ENCODE measurements at regions not wholly inside any gene's neighbourhood (a gene's known extent, or its start where the extent isn't known, plus 50 kb on each side); places are given as distances from the start of the nearest gene placed in this dataset.

- Histone ChIP-seq H3K36me3 (ENCODE audit: control insufficient read depth in 4 of 4, insufficient read depth in 4 of 4, low read length in 3 of 4) (no peaks in the 10 kb centered on the region), H3K4me3 (ENCODE audit: control insufficient read depth in 1 of 7, extremely low read depth in 1 of 7, insufficient read depth in 4 of 7, low read depth in 2 of 7, low read length in 6 of 7) (no peak overlapping the region), H3K27ac (ENCODE audit: insufficient read depth in 1 of 2, low read depth in 1 of 2, low read length in 2 of 2, poor library complexity in 1 of 2, severe bottlenecking in 2 of 2) (no peak overlapping the region), H3K9me3 (ENCODE audit: control extremely low read depth in 1 of 5, control insufficient read depth in 4 of 5, insufficient read depth in 2 of 5, low read depth in 1 of 5, low read length in 4 of 5) (no peaks in the 10 kb centered on the region), H3K27me3 (replicated peaks in 2 of 5; ENCODE audit: control insufficient read depth in 4 of 5, insufficient read depth in 5 of 5, low read length in 4 of 5) (no peaks in the 10 kb centered on the region), H3K4me1 (ENCODE audit: control extremely low read depth in 1 of 4, control insufficient read depth in 4 of 4, insufficient read depth in 4 of 4, low read length in 3 of 4) (peaks cover 0 to 31% (median 12%) of the 10 kb centered on the region in 4 experiments)
- 68% methylated on average over 8 of the region's 10 CpGs for WGBS (ENCODE audit: insufficient coverage)
- ChIA-PET POLR2A (no interaction called here), CTCF (interaction anchor here (0.6 kb wide), 2 partner anchors 12 to 520 kb away, joined by 3 read pairs; no protein-coding TSS in a partner anchor)
- DNase-seq, result peak; percentile 10 to 68 (median 34)
Measured at GRCh38 chr6:8181951-8182845, 79.8 kb upstream of the EEF1E1 start.

GRCh38 chr6:8181160-8181881 lies 79.0 kb upstream of the EEF1E1 start:
- H3K27me3 ChIP-seq (replicated peaks in 2 of 5; ENCODE audit: control insufficient read depth in 4 of 5, insufficient read depth in 5 of 5, low read length in 4 of 5), result no peaks in the 10 kb centered on the region
- H3K27ac ChIP-seq (ENCODE audit: insufficient read depth in 1 of 2, low read depth in 1 of 2, low read length in 2 of 2, poor library complexity in 1 of 2, severe bottlenecking in 2 of 2), result no peak overlapping the region
- 83% methylated on average over 1 of the region's 2 CpGs for whole genome bisulfite sequencing (ENCODE audit: insufficient coverage)
- ChIA-PET POLR2A (no interaction called here), CTCF (interaction anchor here (1.0 kb wide), 1 partner anchor 38 kb away, joined by 3 read pairs; no protein-coding TSS in a partner anchor)
- DNase-seq, result peak in 1 of 3 donors; percentile 4
- H3K9me3 ChIP-seq (ENCODE audit: control extremely low read depth in 1 of 5, control insufficient read depth in 4 of 5, insufficient read depth in 2 of 5, low read depth in 1 of 5, low read length in 4 of 5), result no peaks in the 10 kb centered on the region
- no peaks in the 10 kb centered on the region for H3K36me3 ChIP-seq (ENCODE audit: control insufficient read depth in 4 of 4, insufficient read depth in 4 of 4, low read length in 3 of 4)
- H3K4me3 ChIP-seq (ENCODE audit: control insufficient read depth in 1 of 7, extremely low read depth in 1 of 7, insufficient read depth in 4 of 7, low read depth in 2 of 7, low read length in 6 of 7), result no peak overlapping the region
- peaks cover 0 to 31% (median 12%) of the 10 kb centered on the region in 4 experiments for H3K4me1 ChIP-seq (ENCODE audit: control extremely low read depth in 1 of 4, control insufficient read depth in 4 of 4, insufficient read depth in 4 of 4, low read length in 3 of 4)

DNA sequence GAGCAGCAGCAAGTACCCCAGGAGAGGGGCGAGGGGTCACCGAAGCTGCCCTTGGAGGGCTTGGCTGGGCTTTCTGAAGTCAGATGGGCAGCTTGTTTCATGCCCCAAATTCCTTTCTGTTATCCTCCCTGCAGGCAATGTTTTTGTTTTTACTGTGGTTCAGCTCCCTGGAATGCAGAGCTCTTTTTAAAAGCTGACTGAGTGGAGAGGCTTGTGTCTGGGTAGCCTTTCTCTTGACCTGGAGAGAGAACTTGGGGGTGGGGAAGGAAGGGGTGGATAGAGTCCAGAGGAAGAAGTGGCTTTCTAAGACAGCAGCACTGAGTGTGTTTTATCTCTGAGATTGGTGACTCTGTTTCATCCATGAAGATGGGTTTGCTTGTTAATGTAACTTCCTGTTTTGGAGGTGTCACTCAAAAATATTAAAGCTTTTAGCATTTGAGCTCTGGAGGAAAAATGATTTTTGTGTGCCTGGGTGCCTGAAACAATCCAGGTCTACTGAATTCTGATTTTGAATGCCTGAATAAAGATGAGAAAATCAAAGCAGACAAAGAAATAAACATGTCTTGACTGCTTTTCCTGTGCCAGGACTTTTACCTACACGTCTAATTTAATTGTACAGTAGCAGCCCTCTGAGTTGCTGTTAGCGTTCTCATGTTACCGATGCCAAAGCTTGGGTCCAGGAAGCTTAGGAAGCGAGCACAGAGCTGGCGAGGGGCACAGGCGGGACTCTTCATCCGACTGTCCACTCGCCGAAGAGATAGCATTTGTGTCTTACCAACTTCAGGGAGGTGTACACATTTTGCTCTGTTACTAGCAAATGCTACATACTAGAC lies 78.2 kb upstream of the EEF1E1 start:
- H3K4me3 ChIP-seq (ENCODE audit: control insufficient read depth in 1 of 7, extremely low read depth in 1 of 7, insufficient read depth in 4 of 7, low read depth in 2 of 7, low read length in 6 of 7), result no peak overlapping the region
- no peak overlapping the region for H3K27ac ChIP-seq (ENCODE audit: insufficient read depth in 1 of 2, low read depth in 1 of 2, low read length in 2 of 2, poor library complexity in 1 of 2, severe bottlenecking in 2 of 2)
- H3K36me3 ChIP-seq (ENCODE audit: control insufficient read depth in 4 of 4, insufficient read depth in 4 of 4, low read length in 3 of 4), result no peaks in the 10 kb centered on the region
- ChIA-PET POLR2A (no interaction called here), CTCF (interaction anchor here (1.0 to 1.8 kb wide), 2 partner anchors 38 to 49 kb away, joined by 3 to 4 read pairs; no protein-coding TSS in a partner anchor)
- H3K4me1 ChIP-seq (ENCODE audit: control extremely low read depth in 1 of 4, control insufficient read depth in 4 of 4, insufficient read depth in 4 of 4, low read length in 3 of 4), result peaks cover 0 to 31% (median 12%) of the 10 kb centered on the region in 4 experiments
- H3K27me3 ChIP-seq (replicated peaks in 2 of 5; ENCODE audit: control insufficient read depth in 4 of 5, insufficient read depth in 5 of 5, low read length in 4 of 5), result no peaks in the 10 kb centered on the region
- no peak for DNase-seq
- WGBS (ENCODE audit: insufficient coverage), result 99% methylated on average over 6 of the region's 11 CpGs
- H3K9me3 ChIP-seq (ENCODE audit: control extremely low read depth in 1 of 5, control insufficient read depth in 4 of 5, insufficient read depth in 2 of 5, low read depth in 1 of 5, low read length in 4 of 5), result no peaks in the 10 kb centered on the region

DNA sequence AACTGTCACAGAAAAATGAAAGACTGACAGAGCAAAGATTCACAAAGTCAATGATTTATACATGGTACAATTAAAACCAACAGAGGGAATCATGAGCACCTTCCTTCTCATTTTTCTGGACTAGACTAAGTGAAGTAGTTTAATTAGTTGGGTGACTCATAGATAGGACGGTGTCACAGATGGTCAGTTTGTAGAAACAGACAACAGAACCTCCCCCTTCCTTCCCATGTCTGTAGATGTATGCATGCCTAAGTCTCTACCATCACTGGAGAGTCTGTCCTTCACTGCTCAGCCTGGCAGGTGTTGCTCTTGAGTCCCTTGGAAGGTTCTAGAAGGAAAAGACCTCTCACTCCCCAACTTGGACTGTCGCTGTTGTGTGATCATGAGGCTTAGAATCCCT lies 75.4 kb upstream of the EEF1E1 start:
- CTCF ChIA-PET, result no interaction called here
- POLR2A ChIA-PET, result no interaction called here
- Histone ChIP-seq H3K27me3 (replicated peaks in 2 of 5; ENCODE audit: control insufficient read depth in 4 of 5, insufficient read depth in 5 of 5, low read length in 4 of 5) (no peaks in the 10 kb centered on the region), H3K27ac (ENCODE audit: insufficient read depth in 1 of 2, low read depth in 1 of 2, low read length in 2 of 2, poor library complexity in 1 of 2, severe bottlenecking in 2 of 2) (no peak overlapping the region), H3K4me3 (ENCODE audit: control insufficient read depth in 1 of 7, extremely low read depth in 1 of 7, insufficient read depth in 4 of 7, low read depth in 2 of 7, low read length in 6 of 7) (no peak overlapping the region), H3K4me1 (ENCODE audit: control extremely low read depth in 1 of 4, control insufficient read depth in 4 of 4, insufficient read depth in 4 of 4, low read length in 3 of 4) (peaks cover 0 to 23% (median 8%) of the 10 kb centered on the region in 4 experiments), H3K36me3 (ENCODE audit: control insufficient read depth in 4 of 4, insufficient read depth in 4 of 4, low read length in 3 of 4) (no peaks in the 10 kb centered on the region), H3K9me3 (ENCODE audit: control extremely low read depth in 1 of 5, control insufficient read depth in 4 of 5, insufficient read depth in 2 of 5, low read depth in 1 of 5, low read length in 4 of 5) (no peaks in the 10 kb centered on the region)
- no CpG with 5 or more reads among the region's 2 CpGs for WGBS (ENCODE audit: insufficient coverage)
- no peak for DNase-seq

- 100% methylated on average over 2 of the region's 3 CpGs for WGBS (ENCODE audit: insufficient coverage)
- DNase-seq, result no peak
- CTCF ChIA-PET, result no interaction called here
Measured at GRCh38 chr6:8175046-8175777, 72.9 kb upstream of the EEF1E1 start.

DNA sequence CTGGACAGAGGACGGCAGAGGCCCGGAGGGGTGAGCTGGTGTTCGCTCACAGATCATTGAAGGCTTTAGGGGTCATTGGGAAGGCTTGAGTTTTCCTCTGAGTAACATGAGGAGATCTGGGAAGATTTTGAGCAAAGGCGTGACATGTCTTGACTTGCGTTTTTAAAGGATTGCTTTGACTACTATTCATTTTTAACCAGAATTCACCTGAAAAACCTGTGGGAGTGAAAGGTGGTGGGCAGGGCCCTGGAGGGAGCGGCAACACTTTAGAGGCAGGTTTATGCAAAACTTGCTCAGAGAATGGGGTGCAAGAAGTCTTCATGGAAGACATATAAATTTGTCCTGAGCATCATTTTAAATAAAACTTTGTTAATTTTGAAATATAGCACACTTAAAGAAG lies 72.2 kb upstream of the EEF1E1 start:
- no peak for DNase-seq
- Histone ChIP-seq H3K27me3 (replicated peaks in 2 of 5; ENCODE audit: control insufficient read depth in 4 of 5, insufficient read depth in 5 of 5, low read length in 4 of 5) (no peaks in the 10 kb centered on the region), H3K36me3 (ENCODE audit: control insufficient read depth in 4 of 4, insufficient read depth in 4 of 4, low read length in 3 of 4) (no peaks in the 10 kb centered on the region), H3K4me3 (ENCODE audit: control insufficient read depth in 1 of 7, extremely low read depth in 1 of 7, insufficient read depth in 4 of 7, low read depth in 2 of 7, low read length in 6 of 7) (no peak overlapping the region), H3K4me1 (ENCODE audit: control extremely low read depth in 1 of 4, control insufficient read depth in 4 of 4, insufficient read depth in 4 of 4, low read length in 3 of 4) (no peaks in the 10 kb centered on the region), H3K9me3 (ENCODE audit: control extremely low read depth in 1 of 5, control insufficient read depth in 4 of 5, insufficient read depth in 2 of 5, low read depth in 1 of 5, low read length in 4 of 5) (no peaks in the 10 kb centered on the region), H3K27ac (ENCODE audit: insufficient read depth in 1 of 2, low read depth in 1 of 2, low read length in 2 of 2, poor library complexity in 1 of 2, severe bottlenecking in 2 of 2) (no peak overlapping the region)
- WGBS (ENCODE audit: insufficient coverage), result 100% methylated on average over 4 of the region's 6 CpGs
- CTCF ChIA-PET, result no interaction called here
- POLR2A ChIA-PET, result no interaction called here

More at GRCh38 chr6:8175046-8175777, 72.9 kb upstream of the EEF1E1 start:
- Histone ChIP-seq H3K36me3 (ENCODE audit: control insufficient read depth in 4 of 4, insufficient read depth in 4 of 4, low read length in 3 of 4) (no peaks in the 10 kb centered on the region), H3K27me3 (replicated peaks in 2 of 5; ENCODE audit: control insufficient read depth in 4 of 5, insufficient read depth in 5 of 5, low read length in 4 of 5) (no peaks in the 10 kb centered on the region), H3K4me1 (ENCODE audit: control extremely low read depth in 1 of 4, control insufficient read depth in 4 of 4, insufficient read depth in 4 of 4, low read length in 3 of 4) (peaks cover 0 to 2% (median under 1%) of the 10 kb centered on the region in 4 experiments), H3K9me3 (ENCODE audit: control extremely low read depth in 1 of 5, control insufficient read depth in 4 of 5, insufficient read depth in 2 of 5, low read depth in 1 of 5, low read length in 4 of 5) (no peaks in the 10 kb centered on the region), H3K27ac (ENCODE audit: insufficient read depth in 1 of 2, low read depth in 1 of 2, low read length in 2 of 2, poor library complexity in 1 of 2, severe bottlenecking in 2 of 2) (no peak overlapping the region), H3K4me3 (ENCODE audit: control insufficient read depth in 1 of 7, extremely low read depth in 1 of 7, insufficient read depth in 4 of 7, low read depth in 2 of 7, low read length in 6 of 7) (no peak overlapping the region)
- POLR2A ChIA-PET, result no interaction called here
